ENCODE measurements at regions not wholly inside any gene's neighbourhood (a gene's known extent, or its start where the extent isn't known, plus 50 kb on each side); places are given as distances from the start of the nearest gene placed in this dataset.

DNA sequence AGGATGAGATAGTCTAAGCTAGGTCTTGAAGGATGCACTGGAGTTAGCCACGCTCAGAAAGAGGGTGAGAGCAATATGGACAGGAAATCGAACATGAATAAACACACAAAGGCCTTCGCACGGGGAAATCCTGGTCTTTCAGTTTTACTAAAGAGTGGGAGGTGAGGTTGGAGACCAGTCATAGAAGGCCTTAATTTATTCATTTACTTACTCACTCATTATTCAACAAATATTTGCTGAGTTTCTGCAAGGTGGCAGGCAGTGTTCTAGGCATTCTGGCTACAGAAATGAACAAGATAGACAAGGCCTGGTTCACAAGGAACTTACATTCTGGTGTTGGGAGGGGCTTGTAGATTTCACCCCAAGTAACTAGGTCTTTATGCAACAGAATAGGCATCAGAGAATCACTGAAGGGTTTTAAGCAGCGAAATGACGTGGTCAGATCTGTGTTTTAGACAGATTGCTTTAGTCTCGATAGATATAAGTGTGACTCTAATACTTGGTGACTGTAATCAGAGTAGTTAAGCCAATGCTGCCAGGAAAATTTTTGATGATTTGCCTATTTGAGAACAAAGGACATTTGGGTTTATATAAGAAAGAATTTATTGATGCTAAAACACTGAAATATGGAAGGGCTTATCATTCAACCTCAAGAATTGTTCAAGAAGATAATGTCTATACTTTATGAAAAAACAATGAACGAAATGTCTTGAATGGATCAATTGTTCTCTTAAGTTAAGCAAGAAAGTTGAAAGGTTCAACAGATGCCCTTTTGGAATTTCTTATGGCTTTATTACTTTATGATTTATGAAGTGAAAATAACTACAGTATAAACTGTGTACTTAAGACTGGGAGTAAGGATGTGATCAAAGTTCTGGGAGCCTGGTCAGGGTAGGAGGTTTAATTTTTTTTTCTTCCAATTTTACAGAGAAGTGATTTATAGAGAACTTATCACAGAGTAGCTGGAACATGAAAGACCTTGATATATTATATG, 184.4 kb upstream of the CASK start:
- Mint-ChIP-seq H3K36me3 (ENCODE audit: low read depth) (peaks cover 2% of the 10 kb centered on the region), H3K4me3 (no peak overlapping the region), H3K27me3 (no peaks in the 10 kb centered on the region), H3K4me1 (peaks cover 39% of the 10 kb centered on the region), H3K27ac (no peak overlapping the region), H3K9me3 (peaks cover 4% of the 10 kb centered on the region)
- POLR2A ChIA-PET = no interaction called here
- DNase-seq = no peak
- CTCF ChIA-PET = no interaction called here

DNA sequence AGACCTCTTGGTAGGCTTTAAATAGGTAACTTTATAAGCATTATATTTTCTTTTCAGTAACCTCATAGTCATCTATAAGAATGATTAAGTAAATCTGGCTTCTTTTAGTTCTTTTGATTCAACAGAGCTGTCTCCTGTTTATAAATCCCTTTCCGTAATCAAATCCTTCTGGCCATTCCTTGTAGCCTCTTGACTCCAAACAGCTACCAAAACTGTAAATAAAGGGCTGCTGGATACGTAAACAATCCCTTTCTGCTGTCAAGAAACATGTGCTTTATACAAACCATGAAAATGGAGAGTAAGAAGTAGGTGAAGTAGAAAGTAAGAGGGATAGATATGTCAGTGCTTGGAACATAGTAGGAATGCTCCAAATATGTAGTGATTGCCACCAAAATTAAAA, 183.2 kb upstream of the CASK start:
- ChIA-PET POLR2A (no interaction called here), CTCF (interaction anchor here (0.9 kb wide), 1 partner anchor 9 kb away, joined by 3 read pairs; no protein-coding TSS in a partner anchor)
- Mint-ChIP-seq H3K9me3 (no peaks in the 10 kb centered on the region), H3K4me1 (peaks cover 39% of the 10 kb centered on the region), H3K27me3 (no peaks in the 10 kb centered on the region), H3K36me3 (ENCODE audit: low read depth) (peaks cover 2% of the 10 kb centered on the region), H3K4me3 (no peak overlapping the region), H3K27ac (no peak overlapping the region)
- no peak for DNase-seq

DNA sequence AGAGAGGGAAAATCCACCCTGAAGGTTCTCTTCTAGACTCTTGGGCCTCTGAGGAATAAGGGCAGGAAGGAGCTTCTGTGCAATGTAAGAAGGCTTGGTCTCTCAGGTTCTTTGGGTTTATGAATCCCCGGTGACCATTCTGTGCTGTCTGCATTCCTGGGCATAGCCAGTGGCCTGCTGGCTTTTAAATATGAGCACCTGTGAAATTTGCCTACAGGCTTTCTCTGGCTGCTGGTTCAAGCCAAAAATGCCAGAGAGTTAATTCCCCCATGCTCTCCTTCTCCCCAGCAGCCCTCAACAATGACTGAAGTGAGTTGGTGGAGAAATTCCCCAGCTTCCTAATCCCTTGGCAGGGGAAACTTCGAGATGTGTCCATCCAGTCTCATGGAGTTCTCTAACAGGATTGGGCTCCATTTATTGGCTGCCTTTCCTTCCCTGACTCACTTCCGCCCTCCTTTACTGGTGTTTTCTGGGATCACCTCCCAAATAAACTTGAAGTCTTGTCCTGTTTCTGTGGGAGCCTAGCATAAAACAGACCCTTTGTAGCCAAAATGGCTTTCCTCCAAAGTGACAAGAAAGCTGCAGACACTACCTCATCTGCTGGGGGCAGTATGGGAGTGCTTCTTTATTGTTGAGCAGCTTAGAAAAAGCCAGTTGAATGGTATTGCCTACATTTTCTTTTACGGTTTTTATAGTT, 179.4 kb upstream of the CASK start:
- no peaks in the 10 kb centered on the region for H3K9me3 Mint-ChIP-seq
- ChIA-PET CTCF (no interaction called here), POLR2A (no interaction called here)
- peaks cover 2% of the 10 kb centered on the region for H3K36me3 Mint-ChIP-seq (ENCODE audit: low read depth)
- peaks cover 13% of the 10 kb centered on the region for H3K4me1 Mint-ChIP-seq
- DNase-seq = no peak
- peaks cover 2% of the 10 kb centered on the region for H3K27me3 Mint-ChIP-seq
- H3K27ac Mint-ChIP-seq = no peak overlapping the region
- H3K4me3 Mint-ChIP-seq = no peak overlapping the region

DNA sequence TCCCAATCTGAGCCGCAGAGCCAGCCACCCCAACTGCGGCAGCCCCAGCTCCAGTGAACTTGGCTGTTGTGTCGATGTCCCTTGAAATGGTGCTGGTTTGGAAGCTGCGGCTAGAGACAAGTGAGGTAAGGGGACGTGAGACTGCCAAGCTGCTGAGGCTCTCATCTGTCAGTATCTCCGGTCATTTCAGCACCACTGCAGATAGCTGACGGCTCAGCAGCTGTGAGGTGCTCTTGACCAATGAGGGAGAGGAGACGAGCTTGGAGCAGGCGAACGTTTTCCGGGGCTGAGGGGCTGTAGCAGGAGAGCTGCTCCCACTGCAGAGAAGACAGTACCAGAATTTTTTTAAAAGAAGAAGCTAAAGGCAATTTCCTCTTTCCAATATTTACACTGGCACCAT, 175.5 kb upstream of the CASK start:
- Mint-ChIP-seq H3K4me3 (no peak overlapping the region), H3K27ac (no peak overlapping the region), H3K4me1 (peaks cover 14% of the 10 kb centered on the region), H3K36me3 (ENCODE audit: low read depth) (no peaks in the 10 kb centered on the region), H3K9me3 (no peaks in the 10 kb centered on the region), H3K27me3 (peaks cover 2% of the 10 kb centered on the region)
- no peak for DNase-seq
- ChIA-PET POLR2A (no interaction called here), CTCF (no interaction called here)

DNA sequence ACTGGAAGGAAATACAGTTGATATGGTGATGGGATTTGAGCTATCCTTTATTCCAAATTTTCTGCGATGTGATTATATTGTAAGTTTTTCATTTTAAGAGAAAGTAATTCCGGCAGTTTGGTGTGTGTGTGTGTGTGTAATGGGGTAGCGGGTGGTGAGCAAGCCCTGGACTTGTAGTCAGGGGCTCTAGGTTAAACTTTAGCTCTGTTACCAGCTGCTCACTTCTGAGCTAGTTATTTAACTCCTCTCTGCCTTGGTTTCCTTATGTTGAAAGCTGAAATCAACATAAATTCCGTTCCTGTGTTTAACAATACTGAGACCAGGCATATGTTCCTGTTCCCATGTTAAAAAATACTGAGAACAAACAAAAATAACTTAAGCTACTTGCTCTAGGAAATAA, 174.1 kb upstream of the CASK start:
- Mint-ChIP-seq H3K36me3 (ENCODE audit: low read depth) (no peaks in the 10 kb centered on the region), H3K4me3 (no peak overlapping the region), H3K27ac (no peak overlapping the region), H3K9me3 (no peaks in the 10 kb centered on the region), H3K27me3 (peaks cover 2% of the 10 kb centered on the region), H3K4me1 (peaks cover 10% of the 10 kb centered on the region)
- DNase-seq = no peak
- ChIA-PET POLR2A (no interaction called here), CTCF (interaction anchor here (1.2 to 1.5 kb wide), 3 partner anchors 9 to 26 kb away, joined by 3 read pairs; no protein-coding TSS in a partner anchor)

- H3K27me3 Mint-ChIP-seq = peaks cover 2% of the 10 kb centered on the region
- no peak for DNase-seq
- ChIA-PET CTCF (interaction anchor here (1.2 to 1.5 kb wide), 2 partner anchors 17 to 25 kb away, joined by 3 read pairs; no protein-coding TSS in a partner anchor), POLR2A (no interaction called here)
- H3K9me3 Mint-ChIP-seq = no peaks in the 10 kb centered on the region
- no peaks in the 10 kb centered on the region for H3K36me3 Mint-ChIP-seq (ENCODE audit: low read depth)
- peak overlapping the region; percentile 66 for H3K27ac Mint-ChIP-seq
- no peak overlapping the region for H3K4me3 Mint-ChIP-seq
- peaks cover 10% of the 10 kb centered on the region for H3K4me1 Mint-ChIP-seq
Observed at GRCh38 chrX:42096265-42096920, 173.0 kb upstream of the CASK start.

GRCh38 chrX:42094218-42094617, 170.9 kb upstream of the CASK start:
- ChIA-PET CTCF (interaction anchor here (0.7 to 1.3 kb wide), 2 partner anchors 10 to 288 kb away, joined by 3 read pairs; no protein-coding TSS in a partner anchor), POLR2A (no interaction called here)
- H3K9me3 Mint-ChIP-seq = no peaks in the 10 kb centered on the region
- H3K36me3 Mint-ChIP-seq (ENCODE audit: low read depth) = no peaks in the 10 kb centered on the region
- H3K4me3 Mint-ChIP-seq = no peak overlapping the region
- H3K27me3 Mint-ChIP-seq = no peaks in the 10 kb centered on the region
- peaks cover 10% of the 10 kb centered on the region for H3K4me1 Mint-ChIP-seq
- DNase-seq = no peak
- H3K27ac Mint-ChIP-seq = peak overlapping the region; percentile 13

DNA sequence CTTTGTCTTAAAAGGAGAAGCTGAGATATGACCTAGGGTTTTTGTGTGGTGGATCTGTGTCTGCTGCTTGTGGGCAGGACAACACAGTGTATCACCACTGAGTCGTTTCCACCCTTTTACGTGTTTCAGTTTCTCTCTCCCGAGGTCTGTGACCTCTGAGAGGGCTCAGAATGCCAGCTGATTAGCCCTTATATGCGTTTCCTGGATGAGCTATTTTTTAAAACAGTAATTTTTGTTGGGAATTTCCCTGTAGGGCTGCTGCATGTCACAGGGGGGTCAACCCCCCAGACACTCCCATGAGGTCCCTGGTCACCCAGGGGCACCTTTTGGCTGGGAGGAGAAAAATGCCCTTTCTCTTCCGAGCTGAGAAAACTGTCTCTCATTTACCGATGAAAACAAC, 170.4 kb upstream of the CASK start:
- Mint-ChIP-seq H3K9me3 (no peaks in the 10 kb centered on the region), H3K36me3 (ENCODE audit: low read depth) (no peaks in the 10 kb centered on the region), H3K27ac (no peak overlapping the region), H3K4me1 (peaks cover 10% of the 10 kb centered on the region), H3K4me3 (no peak overlapping the region), H3K27me3 (no peaks in the 10 kb centered on the region)
- ChIA-PET POLR2A (no interaction called here), CTCF (no interaction called here)
- no peak for DNase-seq

DNA sequence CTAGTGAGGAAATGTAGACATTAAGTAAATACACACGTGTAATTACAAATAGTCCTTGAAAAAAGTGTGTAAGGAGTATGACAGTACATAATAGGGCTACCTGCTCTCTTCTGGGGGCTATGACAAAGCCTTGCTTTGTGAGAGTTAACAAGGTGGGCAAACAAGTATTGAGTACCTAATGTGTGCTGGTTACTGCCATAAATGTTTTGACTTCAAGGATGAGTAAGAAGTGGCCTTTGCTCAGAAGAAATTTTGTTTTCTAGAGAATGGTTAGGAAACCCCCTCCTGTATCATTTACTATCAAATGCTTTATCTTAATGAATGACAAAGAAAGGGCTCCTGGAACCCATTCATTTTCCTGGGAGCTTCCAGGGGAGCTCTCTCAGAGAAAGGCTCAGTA, 167.0 kb upstream of the CASK start:
- POLR2A ChIA-PET = no interaction called here
- CTCF ChIA-PET = interaction anchor here (0.6 to 1.2 kb wide), 2 partner anchors 12 to 21 kb away, joined by 3 read pairs; no protein-coding TSS in a partner anchor
- Mint-ChIP-seq H3K4me1 (peaks cover 10% of the 10 kb centered on the region), H3K4me3 (no peak overlapping the region), H3K27ac (no peak overlapping the region), H3K9me3 (no peaks in the 10 kb centered on the region), H3K36me3 (ENCODE audit: low read depth) (no peaks in the 10 kb centered on the region), H3K27me3 (no peaks in the 10 kb centered on the region)
- no peak for DNase-seq

DNA sequence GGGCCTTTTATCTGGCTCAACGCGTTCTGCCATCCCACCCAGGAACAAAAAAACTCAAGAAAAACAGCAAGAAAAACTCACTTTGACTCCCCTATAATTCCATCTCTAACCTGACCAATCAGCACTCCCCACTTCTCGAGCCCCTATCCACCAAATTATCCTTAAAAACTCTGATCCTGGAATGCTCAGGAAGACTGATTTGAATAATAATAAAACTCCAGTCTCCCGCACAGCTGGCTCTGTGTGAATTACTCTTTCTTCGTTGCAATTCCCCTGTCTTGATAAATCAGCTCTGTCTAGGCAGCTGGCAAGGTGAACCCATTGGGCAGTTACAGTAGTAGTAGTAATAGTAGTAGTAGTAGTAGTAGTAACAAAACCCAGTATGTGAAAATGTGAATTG, 165.7 kb upstream of the CASK start:
- H3K36me3 Mint-ChIP-seq (ENCODE audit: low read depth) = no peaks in the 10 kb centered on the region
- no peak overlapping the region for H3K27ac Mint-ChIP-seq
- no peak for DNase-seq
- CTCF ChIA-PET = interaction anchor here (1.4 kb wide), 1 partner anchor 121 kb away, joined by 3 read pairs; no protein-coding TSS in a partner anchor
- H3K4me3 Mint-ChIP-seq = no peak overlapping the region
- H3K4me1 Mint-ChIP-seq = peaks cover 4% of the 10 kb centered on the region
- POLR2A ChIA-PET = no interaction called here
- no peaks in the 10 kb centered on the region for H3K27me3 Mint-ChIP-seq
- H3K9me3 Mint-ChIP-seq = no peaks in the 10 kb centered on the region

GRCh38 chrX:42087960-42088359, 164.6 kb upstream of the CASK start:
- Mint-ChIP-seq H3K27me3 (no peaks in the 10 kb centered on the region), H3K27ac (no peak overlapping the region), H3K9me3 (no peaks in the 10 kb centered on the region), H3K36me3 (ENCODE audit: low read depth) (no peaks in the 10 kb centered on the region), H3K4me3 (no peak overlapping the region), H3K4me1 (no peaks in the 10 kb centered on the region)
- ChIA-PET POLR2A (no interaction called here), CTCF (interaction anchor here (1.4 kb wide), 1 partner anchor 122 kb away, joined by 3 read pairs; no protein-coding TSS in a partner anchor)
- no peak for DNase-seq

- no peak for DNase-seq
- ChIA-PET CTCF (interaction anchor here (0.6 to 1.1 kb wide), 2 partner anchors 12 to 23 kb away, joined by 3 to 4 read pairs; no protein-coding TSS in a partner anchor), POLR2A (no interaction called here)
- Mint-ChIP-seq H3K4me1 (no peaks in the 10 kb centered on the region), H3K27me3 (no peaks in the 10 kb centered on the region), H3K9me3 (no peaks in the 10 kb centered on the region), H3K4me3 (no peak overlapping the region), H3K27ac (no peak overlapping the region), H3K36me3 (ENCODE audit: low read depth) (no peaks in the 10 kb centered on the region)
Observed at GRCh38 chrX:42085836-42086235, 162.5 kb upstream of the CASK start.

- peaks cover 6% of the 10 kb centered on the region for H3K4me1 Mint-ChIP-seq
- no peak overlapping the region for H3K4me3 Mint-ChIP-seq
- no peaks in the 10 kb centered on the region for H3K27me3 Mint-ChIP-seq
- no peak overlapping the region for H3K27ac Mint-ChIP-seq
- no peak for DNase-seq
- ChIA-PET CTCF (no interaction called here), POLR2A (no interaction called here)
- H3K36me3 Mint-ChIP-seq (ENCODE audit: low read depth) = peaks cover 3% of the 10 kb centered on the region
- no peaks in the 10 kb centered on the region for H3K9me3 Mint-ChIP-seq
Observed at GRCh38 chrX:42079968-42080367, 156.6 kb upstream of the CASK start.

All from activated CD4-positive, alpha-beta T cell treated with anti-CD3 and anti-CD28 coated beads, Interleukin-2, amount 10 ng/mL, durations not matched to agents 7 days and 5 days (primary cell).